C4-2B (cell line): ENCODE measurements at regions not wholly inside any gene's neighbourhood (a gene's known extent, or its start where the extent isn't known, plus 50 kb on each side); places are given as distances from the start of the nearest gene placed in this dataset.

ENCODE experiments used
- ZFX ChIP-seq: fragments of 450-650 bp; IDR thresholded peaks from 2 replicates; pipeline ENCODE4 v1.6.1; 2017
- TF ChIP-seq, protein P1 (sequence below): fragments of 450-650 bp; conservative IDR thresholded peaks from 2 replicates; pipeline ENCODE4 v1.5.1; 2017; ENCODE audit warnings: mild to moderate bottlenecking

DNA sequence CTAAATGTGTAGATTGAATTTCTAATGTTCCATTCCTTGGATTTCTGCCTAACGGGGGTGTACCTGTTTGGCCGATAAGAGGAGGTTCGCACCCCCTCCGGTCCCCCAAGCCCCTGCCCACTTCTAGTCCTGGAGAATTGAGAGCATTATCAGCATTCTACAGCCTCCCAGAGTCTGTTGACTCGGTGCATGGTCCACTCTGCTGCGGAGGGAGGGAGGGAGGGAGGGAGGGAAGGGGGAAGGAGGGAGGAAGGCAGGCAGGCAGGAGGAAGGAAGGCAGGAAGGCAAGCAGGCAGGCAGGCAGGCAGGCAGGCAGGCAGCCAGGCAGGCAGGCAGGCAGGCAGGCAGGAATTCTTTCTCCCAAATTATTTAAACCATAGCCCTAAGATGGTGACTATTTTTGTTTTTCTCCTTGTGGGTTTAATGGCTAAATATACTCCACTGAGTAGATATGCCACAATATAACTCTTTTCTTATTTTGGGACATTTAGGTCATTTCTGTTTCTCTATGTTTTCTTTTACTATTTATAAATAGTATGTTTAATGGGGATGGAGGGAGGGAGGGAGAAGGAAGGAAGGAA lies 69.5 kb upstream of the CHST15 start:
- TF ChIP-seq, protein P1, sequence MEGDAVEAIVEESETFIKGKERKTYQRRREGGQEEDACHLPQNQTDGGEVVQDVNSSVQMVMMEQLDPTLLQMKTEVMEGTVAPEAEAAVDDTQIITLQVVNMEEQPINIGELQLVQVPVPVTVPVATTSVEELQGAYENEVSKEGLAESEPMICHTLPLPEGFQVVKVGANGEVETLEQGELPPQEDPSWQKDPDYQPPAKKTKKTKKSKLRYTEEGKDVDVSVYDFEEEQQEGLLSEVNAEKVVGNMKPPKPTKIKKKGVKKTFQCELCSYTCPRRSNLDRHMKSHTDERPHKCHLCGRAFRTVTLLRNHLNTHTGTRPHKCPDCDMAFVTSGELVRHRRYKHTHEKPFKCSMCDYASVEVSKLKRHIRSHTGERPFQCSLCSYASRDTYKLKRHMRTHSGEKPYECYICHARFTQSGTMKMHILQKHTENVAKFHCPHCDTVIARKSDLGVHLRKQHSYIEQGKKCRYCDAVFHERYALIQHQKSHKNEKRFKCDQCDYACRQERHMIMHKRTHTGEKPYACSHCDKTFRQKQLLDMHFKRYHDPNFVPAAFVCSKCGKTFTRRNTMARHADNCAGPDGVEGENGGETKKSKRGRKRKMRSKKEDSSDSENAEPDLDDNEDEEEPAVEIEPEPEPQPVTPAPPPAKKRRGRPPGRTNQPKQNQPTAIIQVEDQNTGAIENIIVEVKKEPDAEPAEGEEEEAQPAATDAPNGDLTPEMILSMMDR: no peak
- TF ChIP-seq ZFX: no peak
